ENCODE measurements at regions not wholly inside any gene's neighbourhood (a gene's known extent, or its start where the extent isn't known, plus 50 kb on each side); places are given as distances from the start of the nearest gene placed in this dataset.

DNA sequence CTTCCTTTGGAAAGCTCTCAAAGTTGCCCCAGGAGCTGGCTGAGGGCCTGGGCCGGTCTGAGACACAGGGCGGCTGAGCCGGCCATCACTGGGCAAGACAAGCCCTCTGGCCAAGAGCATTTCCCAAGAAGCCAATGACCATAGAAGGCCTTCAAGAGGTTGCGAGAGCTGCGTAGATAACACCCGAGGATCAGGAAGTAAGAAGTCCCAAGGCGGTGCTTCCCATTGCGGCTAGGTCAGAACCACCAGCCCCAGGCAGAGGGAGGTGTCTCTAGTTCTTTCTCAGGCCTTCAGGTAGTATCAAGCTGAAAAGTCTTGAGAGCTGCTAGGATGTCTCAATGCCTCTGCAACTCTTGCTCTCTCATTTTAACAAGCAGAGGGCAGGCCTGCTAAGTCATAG is 54.0 kb upstream of the C5orf58 start:
- Histone ChIP-seq H3K14ac (ENCODE audit: insufficient read depth, low read length) (no peak overlapping the region), H3K18ac (ENCODE audit: insufficient read length, low read depth, low read length) (no peak overlapping the region), H3K23me2 (ENCODE audit: insufficient read length, low read depth, low read length, poor library complexity, severe bottlenecking) (no peaks in the 10 kb centered on the region), H4K8ac (replicated peaks; ENCODE audit: insufficient read length, low read depth, low read length) (no peak overlapping the region), H3K56ac (ENCODE audit: insufficient read length, low read depth, low read length) (no peak overlapping the region), H4K20me1 (ENCODE audit: control insufficient read depth, insufficient read depth, insufficient read length) (no peaks in the 10 kb centered on the region), H3K27ac (ENCODE audit: insufficient read length, low read depth, low read length) (no peak overlapping the region), H3K4me1 (ENCODE audit: insufficient read depth, low read length) (no peaks in the 10 kb centered on the region), H4K91ac (ENCODE audit: insufficient read length, low read depth, low read length) (no peak overlapping the region), H3K79me2 (ENCODE audit: insufficient read depth, low read length) (no peaks in the 10 kb centered on the region), H3K4ac (ENCODE audit: low read depth, low read length) (no peak overlapping the region), H2AK5ac (ENCODE audit: insufficient read length, low read length) (no peak overlapping the region), H2BK12ac (ENCODE audit: insufficient read length, low read depth, low read length) (no peak overlapping the region), H4K5ac (ENCODE audit: insufficient read length, low read depth, low read length) (no peak overlapping the region), H2AFZ (ENCODE audit: low read length) (no peak overlapping the region), H2BK5ac (ENCODE audit: insufficient read length, low read length) (no peak overlapping the region), H3K9ac (ENCODE audit: extremely low read depth, insufficient read length, low read length) (no peak overlapping the region), H2BK20ac (ENCODE audit: low read depth, low read length, poor library complexity, severe bottlenecking) (no peak overlapping the region), H3K9me3 (ENCODE audit: control insufficient read depth, low read depth, low read length) (no peaks in the 10 kb centered on the region), H2BK15ac (ENCODE audit: low read depth, low read length) (0 out of 2 replicates have a peak overlapping the region, but pooled peaks have one; percentile 62), H3K79me1 (ENCODE audit: insufficient read depth, low read depth, low read length, poor library complexity, severe bottlenecking) (no peaks in the 10 kb centered on the region), H3T11ph (ENCODE audit: low read length) (no peak overlapping the region), H3K23ac (ENCODE audit: insufficient read length, low read depth, low read length) (no peak overlapping the region), H2BK120ac (ENCODE audit: low read depth, low read length, poor library complexity, severe bottlenecking) (no peak overlapping the region), H3K4me2 (ENCODE audit: insufficient read depth, insufficient read length, low read length) (no peak overlapping the region), H3K27me3 (ENCODE audit: insufficient read depth, low read length) (no peaks in the 10 kb centered on the region)
- Mint-ChIP-seq H3K27me3 (ENCODE audit: low read depth) (peaks cover 2% of the 10 kb centered on the region; the same call in 1 of the 2 replicates), H3K36me3 (ENCODE audit: insufficient read depth in 1 of 3, low read depth in 3 of 3) (no peaks in the 10 kb centered on the region), H3K27ac (no peak overlapping the region), H3K4me3 (no peak overlapping the region), H3K4me1 (peaks cover 0 to 6% of the 10 kb centered on the region in 2 experiments; a peak in 1 of 4 replicates), H3K9me3 (no peaks in the 10 kb centered on the region)
- DNase-seq = no peak
- TF ChIP-seq, protein P1, sequence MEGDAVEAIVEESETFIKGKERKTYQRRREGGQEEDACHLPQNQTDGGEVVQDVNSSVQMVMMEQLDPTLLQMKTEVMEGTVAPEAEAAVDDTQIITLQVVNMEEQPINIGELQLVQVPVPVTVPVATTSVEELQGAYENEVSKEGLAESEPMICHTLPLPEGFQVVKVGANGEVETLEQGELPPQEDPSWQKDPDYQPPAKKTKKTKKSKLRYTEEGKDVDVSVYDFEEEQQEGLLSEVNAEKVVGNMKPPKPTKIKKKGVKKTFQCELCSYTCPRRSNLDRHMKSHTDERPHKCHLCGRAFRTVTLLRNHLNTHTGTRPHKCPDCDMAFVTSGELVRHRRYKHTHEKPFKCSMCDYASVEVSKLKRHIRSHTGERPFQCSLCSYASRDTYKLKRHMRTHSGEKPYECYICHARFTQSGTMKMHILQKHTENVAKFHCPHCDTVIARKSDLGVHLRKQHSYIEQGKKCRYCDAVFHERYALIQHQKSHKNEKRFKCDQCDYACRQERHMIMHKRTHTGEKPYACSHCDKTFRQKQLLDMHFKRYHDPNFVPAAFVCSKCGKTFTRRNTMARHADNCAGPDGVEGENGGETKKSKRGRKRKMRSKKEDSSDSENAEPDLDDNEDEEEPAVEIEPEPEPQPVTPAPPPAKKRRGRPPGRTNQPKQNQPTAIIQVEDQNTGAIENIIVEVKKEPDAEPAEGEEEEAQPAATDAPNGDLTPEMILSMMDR (conservative IDR thresholded peaks at IDR 0.05) = no peak
- no CpG with 5 or more reads among the region's 8 CpGs for WGBS (ENCODE audit: extremely low coverage, insufficient read length, low lambda C conversion rate)

All from H9 (cell line).